GM23338 (cell line): ENCODE measurements at regions not wholly inside any gene's neighbourhood (a gene's known extent, or its start where the extent isn't known, plus 50 kb on each side); places are given as distances from the start of the nearest gene placed in this dataset.

ENCODE experiments used
- CTCF ChIP-seq, 2 experiments: fragments of 200-600 bp in 1 of 2; sonication (generic) in 1 of 2; conservative IDR thresholded peaks; 2 replicates each; pipeline versions ENCODE4 v1.5.1 to v1.6.1; 2016 to 2017; ENCODE audit warnings: antibody characterized with exemption in 2 of 2, low read depth in 2 of 2, mild to moderate bottlenecking in 2 of 2, moderate library complexity in 1 of 2
- POLR2AphosphoS5 ChIP-seq: IDR thresholded peaks from 2 replicates; pipeline ENCODE4 v1.6.1; 2016; ENCODE audit warnings: antibody characterized with exemption, low read depth

GRCh38 chr10:21047096-21047495 is 150.0 kb upstream of the NEBL start:
- TF ChIP-seq POLR2AphosphoS5 (no peak), CTCF (conservative IDR thresholded peaks at IDR 0.05; ENCODE audit: low read depth in 2 of 2) (no peak)
